ENCODE measurements at regions not wholly inside any gene's neighbourhood (a gene's known extent, or its start where the extent isn't known, plus 50 kb on each side); places are given as distances from the start of the nearest gene placed in this dataset.

DNA sequence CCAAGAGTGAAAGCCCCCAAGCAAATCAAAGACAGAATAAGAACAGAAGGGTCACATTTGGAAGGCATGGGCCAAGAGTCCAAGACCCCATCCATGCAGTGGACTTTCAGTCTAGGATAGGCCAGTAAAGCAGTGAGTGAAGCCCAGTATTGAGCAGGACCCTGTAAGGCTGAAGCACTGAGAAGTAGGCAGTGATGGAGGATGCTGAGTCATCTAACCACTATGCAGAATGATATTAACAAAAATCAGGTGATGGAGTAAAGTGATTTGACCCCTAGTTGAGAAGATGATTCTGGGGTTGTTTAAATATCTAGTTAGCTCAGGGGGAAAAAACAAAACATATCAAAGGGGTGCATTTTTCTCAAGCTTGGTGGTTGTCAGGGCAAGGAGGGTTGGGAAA lies 308.7 kb upstream of the PLXNA2 start:
- DNase-seq = no peak

DNA sequence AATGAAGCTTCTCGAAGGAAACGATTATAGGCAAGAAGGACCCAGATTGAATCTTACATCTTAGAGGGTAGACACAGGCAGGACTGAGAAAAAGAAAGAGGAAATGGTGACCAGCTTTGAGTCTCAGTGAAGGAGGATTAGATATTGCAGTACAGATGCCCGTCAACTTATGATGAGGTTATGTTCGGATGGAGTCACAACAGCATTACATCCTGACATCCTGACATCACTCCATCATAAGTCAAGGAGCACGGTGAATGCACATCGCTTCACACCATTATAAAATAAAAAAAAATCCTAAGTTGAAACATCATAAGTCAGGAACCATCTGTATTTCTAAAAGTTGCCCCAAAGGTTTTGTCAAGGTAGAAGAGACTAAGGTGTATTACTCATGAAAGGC lies 312.3 kb upstream of the PLXNA2 start:
- no peak for DNase-seq

DNA sequence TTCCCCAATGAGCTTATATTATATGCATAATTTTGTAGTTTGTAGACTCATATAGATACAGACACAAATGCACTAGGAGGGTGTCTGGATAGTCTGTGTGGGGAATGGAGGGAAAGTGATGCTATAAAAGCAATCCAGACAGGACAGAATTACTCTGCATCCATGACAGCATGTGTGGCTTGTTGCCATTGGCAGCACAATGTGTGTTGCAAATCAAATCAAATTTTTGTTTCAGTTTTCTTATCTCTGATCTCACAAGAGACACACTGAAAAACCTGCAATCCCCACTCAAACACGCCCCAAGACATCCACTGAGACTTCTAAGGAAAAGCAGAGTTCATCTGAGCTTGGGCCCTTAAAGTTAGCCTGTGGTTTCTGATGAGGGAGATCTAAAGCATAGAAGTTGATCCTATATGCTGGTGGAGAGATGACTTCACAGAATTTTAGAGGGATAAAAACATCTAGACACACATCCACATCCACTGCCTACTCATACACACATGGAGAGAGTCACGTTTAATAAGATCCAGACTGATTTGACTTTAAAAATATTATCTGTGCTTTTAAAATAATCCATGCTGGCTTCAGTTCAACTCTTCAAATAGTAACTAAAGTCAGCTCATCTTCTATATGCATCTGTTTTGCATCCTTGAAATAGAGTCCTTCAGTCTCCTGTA lies 313.0 kb upstream of the PLXNA2 start:
- no peak for DNase-seq

DNA sequence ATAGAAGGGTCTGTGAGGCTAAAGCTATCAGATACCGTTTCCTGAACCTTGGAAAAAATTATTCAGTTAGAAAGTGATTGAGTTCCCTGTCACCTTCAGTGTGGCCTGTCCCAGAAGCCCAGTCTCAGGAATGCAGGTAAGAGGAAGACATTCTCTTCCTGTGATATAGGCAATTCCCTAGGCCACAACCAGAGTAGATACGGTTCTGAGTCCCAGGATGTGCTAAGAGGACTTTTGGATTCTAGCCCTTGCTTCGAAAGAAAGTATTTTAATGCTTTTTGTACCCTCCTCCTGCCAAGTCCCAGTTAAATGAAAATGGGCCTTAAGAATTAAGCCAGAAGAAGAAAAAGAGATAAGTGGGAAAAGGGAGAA lies 313.5 kb upstream of the PLXNA2 start:
- DNase-seq = no peak

DNA sequence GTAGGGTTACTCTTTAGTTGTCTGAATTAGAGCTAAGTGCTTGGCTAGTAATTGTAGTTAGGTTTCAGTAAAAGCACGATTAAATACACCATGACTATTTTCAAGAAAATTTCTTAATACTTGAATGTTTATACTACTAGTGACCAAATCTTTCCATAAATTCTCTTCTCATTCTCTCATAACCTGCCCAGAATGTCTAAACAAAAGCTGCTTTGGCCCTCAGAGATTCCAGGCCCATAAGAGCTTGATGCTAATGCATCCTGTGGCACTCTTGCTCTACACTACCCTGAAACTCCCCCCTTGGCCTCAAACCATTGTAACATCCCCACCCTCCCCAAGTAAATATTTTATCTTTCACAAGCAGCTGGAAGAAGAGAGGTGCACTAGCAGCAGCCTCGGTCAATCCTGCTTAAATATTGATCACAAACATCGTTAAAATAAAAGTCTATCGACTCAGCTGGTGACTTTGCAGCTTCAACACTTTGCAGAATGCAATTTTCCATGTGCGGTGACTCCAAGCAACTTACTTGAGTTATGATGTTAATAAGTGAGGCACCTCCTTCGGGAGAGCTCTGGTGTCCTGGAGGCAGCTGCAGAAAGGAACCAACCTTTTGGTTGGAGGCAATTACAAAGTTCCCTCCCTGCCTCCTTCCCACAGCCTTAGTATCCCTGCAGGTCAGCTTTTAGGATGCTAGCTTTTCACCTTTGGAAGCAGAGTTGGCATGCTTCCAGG lies 315.6 kb upstream of the PLXNA2 start:
- DNase-seq = no peak

DNA sequence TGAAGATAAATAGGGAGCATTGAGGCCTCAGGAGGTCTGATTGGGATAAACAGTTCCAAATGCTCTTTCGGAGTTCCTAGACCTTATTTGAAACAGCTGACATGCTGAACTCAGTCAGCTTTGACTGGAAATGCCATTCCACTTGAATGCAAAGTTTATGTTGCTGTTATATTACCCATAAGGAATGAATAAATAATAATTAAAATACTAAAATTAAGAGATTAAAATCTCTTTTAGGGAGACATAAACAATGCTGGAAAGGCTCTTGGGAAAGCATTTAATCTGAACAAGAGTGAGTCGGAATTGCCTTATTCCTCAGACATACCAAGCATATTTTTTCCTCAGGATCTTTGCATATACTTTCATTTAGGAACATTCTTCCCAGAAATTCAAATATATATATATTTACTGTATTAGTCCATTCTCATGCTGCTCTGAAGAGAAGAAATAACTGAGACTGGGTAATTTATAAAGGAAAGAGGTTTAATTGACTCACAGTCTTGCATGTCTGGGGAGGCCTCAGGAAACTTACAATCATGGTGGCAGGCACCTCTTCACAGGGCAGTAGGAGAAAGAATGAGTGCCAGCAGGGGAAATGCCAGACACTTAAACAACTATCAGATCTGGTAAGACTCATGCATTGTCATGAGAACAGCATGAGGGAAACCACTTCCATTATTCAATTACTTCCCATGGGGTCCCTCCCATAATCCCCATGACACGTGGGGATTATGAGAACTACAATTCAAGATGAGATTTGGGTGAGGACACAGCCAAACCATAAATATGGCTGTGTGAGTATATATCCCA lies 318.2 kb upstream of the PLXNA2 start:
- no peak for DNase-seq

DNA sequence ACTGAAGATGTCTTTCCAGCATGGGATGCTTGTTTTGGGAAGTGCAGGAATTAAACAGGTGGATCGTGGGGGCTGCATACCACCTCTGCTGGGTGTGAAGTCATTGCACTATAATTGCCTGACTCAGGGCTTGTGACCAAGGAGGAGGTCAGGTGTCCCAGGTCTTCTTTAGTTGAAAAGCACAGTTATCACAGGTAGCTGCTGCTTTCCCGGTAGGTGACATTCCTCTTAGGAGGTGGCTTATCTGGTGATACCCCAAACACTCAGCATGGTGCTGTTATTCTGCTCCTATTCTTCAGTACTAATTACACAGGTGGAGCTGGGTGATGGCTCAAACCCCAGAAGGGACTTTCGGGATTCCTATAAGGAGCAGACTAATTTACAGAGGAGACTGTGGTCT lies 320.3 kb upstream of the PLXNA2 start:
- no peak for DNase-seq

DNA sequence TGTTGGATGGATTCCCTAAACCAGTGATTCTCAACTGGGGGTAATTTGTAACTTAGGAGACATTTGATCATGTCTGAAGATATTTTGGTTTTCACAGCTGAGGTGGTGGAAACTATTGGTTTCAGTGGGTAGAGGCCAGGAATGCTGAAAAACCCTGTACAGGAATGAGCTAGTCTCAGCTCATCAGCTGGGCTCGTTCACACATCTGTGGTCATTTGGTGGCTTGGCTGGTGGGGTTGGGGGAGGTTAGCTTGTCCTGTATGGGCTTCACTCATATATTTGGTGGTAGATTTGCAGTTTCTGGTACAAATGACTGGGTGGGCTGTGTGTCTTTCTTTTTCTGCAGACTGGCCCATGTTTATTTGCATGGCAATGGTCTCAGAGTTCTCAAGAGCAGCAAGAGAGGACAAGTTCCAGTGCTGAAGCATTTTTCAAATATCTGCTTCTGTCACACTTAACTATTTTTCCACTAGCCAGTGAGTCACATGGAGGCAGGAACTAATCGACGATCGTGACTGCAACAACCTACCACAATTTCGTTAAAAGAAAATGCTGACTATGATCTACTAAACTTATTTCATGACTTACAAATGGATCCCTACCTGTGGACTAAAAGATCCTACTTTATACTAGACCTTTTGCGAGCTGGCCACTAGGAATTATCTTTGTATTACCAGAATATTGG lies 321.7 kb upstream of the PLXNA2 start:
- no peak for DNase-seq

DNA sequence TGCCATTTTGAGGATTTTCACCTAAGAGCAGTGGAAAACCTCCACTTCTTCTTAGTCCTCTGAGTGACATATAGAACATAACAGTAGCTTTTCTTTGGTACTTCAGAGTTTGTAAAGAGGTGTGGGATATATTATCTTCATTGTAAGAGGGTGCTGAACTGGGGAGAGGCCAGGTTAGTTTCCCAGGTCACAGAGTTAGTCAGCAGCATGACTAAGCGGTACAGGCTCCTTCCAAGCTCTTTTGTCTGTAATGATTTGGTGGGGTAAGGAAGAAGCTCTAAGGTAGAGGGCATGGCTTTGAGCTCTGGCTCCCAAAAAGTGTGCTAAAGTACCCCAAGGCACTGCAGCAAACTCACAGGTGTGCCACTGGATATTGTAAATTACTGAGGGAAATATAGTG lies 325.0 kb upstream of the PLXNA2 start:
- DNase-seq = no peak

DNA sequence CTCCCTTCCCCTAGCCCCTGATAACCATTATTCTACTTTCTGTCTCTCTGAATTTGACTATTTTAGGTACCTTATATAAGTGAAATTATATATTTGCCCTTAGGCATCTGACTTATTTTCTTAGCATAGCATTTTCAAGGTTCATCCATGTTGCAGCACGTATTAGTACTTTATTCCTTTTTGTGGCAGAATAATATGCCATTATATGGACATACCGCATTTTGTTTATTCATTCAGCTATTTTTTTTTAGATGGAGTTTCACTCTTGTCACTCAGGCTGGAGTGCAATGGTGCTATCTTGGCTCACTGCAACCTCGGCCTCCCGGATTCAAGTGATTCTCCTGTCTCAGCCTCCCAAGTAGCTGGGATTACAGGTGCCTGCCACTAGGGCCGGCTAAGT lies 326.2 kb upstream of the PLXNA2 start:
- no peak for DNase-seq

DNA sequence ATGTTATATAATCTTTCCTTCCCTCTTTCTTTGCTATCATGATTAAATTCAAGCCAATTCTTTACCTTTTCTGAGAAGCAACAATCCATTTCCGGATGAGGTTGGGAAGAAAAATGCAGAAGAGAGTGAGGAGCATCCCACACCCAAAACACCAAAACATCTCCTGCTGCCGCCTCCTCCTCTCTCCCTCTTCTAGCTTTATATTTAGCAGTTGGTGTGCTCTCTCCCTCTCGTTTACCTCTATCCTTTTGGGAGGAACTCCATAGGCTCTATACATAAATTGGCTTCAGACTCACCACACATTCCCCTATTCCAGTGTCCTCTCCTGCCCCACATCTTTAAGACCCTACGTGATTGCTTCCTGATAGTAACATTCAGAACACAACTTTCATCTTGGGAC lies 332.2 kb upstream of the PLXNA2 start:
- no peak for DNase-seq

DNA sequence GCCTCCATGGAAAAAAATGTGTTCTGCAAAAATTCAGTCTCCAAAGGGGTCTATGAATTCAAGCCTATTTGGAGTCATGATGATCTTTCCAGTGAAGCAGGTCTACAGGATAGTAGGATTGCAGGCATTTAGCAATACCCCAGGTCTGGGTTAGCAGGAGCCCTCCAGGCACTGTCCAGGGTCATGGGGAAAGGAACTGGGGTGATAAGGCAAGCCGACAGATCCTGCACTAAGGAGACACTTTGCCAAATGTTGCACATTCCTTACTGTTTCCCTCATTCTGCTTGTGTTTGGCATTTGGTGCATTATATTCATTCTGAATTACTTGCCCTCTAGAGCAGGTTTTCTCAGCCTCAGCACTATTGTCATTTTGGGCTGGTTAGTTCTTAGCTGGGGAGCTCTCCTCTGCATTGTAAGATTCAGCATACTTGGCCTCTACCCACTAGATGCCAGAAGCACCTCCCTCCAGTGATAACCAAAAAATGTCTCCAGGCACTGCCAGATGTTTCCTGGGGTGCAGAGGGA lies 333.3 kb upstream of the PLXNA2 start:
- DNase-seq = no peak

DNA sequence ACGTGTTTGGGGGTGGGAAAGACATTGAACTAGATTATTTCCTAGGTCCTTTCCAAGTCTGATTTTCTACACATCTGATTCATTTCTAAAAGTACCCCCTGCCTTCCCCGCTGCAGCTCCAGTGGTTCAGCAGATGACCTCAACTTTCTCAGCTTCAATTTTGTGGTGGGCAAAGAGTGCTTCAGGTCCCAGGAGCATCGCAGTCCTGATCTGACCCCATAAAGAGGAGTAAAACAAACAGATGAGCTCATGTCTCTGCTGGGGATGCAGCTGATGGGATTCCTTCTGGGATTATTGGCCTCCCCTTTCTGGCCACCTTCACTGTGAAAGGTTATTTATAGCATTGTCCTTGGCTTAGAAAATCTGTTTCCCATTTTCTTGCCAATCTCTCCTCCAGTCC lies 337.0 kb upstream of the PLXNA2 start:
- no peak for DNase-seq

DNA sequence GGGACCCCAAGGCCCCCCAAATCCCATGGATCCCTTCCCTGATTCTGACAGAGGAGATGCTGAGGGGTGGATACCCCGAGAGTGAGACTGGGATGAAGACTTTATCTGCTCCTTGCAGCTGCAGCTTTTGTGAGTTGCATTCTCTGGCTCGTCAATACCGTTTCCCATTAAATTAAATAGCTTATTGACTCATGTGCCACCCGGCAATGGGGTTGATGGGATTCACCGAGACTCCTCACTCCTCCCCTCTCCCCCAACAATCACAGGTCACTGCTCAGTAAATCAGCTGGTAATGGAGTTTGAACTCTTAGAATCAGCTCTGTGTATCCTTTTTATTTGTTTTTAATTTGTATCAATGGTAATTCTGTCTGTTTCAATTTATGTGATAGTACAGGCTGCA lies 337.5 kb upstream of the PLXNA2 start:
- DNase-seq = no peak

DNA sequence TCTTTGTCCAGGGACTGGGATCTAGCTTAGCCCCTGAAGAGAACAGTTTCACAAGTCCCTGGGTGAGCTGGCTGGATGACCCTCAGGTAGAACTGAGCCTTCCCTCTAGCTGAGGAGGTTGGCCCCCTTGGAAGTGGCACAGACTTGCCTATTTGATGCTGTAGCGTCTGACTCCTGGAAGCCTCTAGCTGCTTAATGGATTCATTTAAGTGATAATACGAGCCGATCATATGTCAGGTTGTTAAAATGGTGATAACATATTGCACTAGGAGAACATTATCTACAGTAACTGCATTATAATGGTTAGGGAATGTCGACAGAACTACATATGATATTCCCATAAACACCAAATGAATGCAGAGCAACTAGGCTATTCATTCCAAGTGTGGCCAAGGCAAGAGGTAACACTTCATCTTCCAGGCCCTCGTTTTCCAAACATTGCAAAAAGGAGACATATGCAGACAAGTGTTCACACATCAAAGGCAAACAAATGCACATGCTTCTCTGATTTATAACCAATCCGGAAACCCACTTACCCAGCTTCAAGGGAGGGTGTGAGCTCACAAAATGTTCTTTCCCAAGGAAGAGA lies 340.1 kb upstream of the PLXNA2 start:
- no peak for DNase-seq

DNA sequence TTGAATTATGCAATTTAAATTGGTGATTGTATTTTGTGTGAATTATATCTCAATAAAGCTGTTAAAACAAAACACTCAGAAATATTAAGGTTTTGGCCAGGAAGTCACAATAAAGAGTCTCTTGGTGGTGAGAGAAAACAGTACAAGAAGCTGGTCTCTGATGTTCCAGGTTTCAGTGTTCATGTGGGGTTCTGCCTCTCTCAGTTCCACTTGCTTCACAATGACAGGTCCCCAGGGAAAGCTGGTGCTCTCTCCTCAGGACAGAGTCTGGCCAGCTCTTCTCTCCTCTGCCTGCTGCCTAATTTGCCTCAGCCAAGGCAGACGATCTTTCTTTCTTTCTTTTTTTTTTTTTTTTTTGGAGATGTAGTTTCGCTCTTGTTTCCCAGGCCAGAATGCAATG lies 342.9 kb upstream of the PLXNA2 start:
- DNase-seq = no peak

DNA sequence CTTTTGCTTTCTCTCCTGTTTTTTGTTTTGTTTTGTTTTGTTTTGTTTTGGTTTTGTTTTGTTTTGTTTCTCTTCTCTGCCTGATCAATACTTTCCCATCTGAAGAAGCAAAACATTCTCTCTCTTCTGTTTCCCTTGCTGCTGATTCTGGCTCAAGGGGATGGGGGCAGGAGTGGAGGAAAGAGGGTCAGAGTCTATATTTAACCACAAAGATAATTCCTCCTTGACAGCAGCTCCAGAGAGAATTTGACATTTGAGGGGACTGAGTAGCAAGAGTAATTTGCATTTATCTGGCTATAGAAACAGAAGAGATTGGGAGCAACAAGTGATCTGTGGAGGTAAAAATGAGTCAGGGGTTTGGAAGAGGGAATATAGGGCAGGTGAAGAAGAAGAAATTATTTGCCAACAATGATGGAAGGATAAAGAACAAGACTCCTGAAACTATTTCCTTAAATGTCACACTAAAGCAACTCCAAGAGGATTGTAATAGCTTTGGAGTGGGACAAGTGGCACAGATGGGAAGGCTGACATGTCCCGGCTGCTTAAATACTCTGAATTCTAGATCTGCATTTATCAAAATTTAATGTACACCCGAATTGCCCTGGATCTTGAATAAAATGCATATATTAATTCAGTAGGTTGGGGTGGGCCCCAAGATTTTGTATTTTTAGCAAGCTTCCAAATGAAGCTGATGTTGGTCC lies 349.3 kb upstream of the PLXNA2 start:
- no peak for DNase-seq

DNA sequence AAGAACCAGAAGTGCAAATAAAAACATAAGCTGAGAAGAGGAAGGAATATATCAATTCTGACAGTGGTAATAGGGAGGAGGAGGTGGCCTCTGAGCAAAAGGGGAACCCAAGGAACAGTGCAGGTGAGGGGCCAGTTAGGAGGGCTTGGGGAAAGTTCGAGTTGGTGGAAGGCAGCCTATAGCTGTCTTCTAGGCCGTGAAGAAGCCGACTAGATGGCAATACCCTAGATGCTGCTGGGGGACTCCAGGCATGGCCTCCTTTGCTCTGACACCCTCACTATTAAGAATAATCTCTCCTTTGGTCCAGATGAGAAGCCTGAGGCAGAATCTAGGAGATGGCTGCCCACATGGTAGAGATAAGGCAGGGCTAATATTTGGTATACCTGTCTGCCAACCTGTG lies 351.1 kb upstream of the PLXNA2 start:
- no peak for DNase-seq

DNA sequence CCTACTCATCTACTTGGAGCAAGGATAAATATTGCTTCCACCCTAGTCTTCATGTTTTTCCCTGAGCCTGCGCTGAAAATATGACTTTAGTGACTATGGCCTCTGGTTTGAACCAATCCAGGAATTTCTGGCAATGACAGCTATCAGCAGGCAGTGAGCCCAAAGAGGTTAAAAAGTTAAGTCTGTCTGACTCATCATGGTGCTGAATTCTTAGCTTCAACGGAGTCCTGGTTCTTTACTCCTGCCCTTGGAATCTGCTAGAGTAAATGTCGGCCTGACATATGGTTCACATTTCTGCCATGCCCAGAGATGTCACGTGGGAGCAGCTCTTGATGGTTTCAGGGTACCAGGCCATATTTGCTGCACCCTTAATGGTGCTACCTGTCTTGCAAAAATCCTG lies 351.6 kb upstream of the PLXNA2 start:
- DNase-seq = no peak

DNA sequence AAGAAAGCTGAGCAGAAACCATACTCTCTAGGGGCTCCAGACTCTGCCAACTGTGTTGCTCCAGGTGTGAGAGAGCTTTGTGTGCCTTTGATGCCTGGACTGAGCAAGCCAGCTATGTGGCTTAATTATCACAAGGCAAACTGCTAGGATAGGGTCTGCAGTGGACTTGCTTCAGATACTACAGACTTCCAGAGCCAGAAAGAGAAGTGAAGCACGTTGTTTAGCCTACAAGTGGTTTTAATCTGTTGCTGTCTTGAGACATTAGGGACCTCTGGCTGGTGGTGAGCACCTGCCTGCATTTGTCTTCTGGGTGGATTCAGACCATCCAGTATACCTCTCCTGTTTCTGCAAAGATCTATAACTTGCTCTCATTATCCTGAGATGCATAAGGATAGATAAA lies 353.4 kb upstream of the PLXNA2 start:
- DNase-seq = no peak

DNA sequence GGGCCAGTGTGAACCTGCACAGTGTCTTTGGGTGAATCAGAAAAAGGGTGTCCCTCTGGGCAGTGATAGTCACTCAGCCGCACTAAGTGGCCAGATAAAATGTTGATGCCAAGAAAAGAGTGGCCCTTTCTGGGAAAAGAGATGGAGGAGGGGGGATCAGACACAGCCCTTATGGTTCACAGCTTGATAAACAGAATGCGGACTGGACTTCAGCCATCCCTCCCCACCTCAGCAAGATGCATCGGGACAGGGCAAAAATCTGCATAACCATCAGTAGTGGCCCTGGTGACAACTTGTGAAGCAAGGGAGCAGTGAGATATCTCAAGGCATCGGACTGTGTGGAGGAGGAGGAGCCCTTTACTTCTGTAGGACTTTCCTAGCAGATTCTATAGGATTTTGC lies 353.8 kb upstream of the PLXNA2 start:
- no peak for DNase-seq

DNA sequence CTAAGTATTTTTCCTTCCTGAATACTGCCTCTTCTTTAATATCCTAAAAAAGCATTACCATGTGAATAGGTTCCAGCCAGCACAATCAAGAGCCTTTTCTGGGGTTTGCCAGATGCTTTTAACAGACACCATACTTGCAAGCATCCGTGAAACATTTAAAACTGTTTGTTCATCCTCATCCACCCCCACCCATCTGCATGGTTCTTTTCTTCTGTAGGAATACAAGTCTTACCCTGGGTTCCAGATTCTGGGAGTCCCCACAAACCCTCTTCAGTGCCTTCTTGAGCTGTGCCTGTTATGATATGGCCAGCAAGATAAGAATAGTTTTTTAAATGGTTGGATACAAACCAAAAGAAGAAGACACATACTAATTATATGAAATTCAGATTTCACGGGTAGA lies 354.9 kb upstream of the PLXNA2 start:
- DNase-seq = no peak

Measured in activated naive CD4-positive, alpha-beta T cell treated with Interleukin-2 at 50 U/mL for 16 hours (primary cell).